ENCODE measurements at regions not wholly inside any gene's neighbourhood (a gene's known extent, or its start where the extent isn't known, plus 50 kb on each side); places are given as distances from the start of the nearest gene placed in this dataset.

DNA sequence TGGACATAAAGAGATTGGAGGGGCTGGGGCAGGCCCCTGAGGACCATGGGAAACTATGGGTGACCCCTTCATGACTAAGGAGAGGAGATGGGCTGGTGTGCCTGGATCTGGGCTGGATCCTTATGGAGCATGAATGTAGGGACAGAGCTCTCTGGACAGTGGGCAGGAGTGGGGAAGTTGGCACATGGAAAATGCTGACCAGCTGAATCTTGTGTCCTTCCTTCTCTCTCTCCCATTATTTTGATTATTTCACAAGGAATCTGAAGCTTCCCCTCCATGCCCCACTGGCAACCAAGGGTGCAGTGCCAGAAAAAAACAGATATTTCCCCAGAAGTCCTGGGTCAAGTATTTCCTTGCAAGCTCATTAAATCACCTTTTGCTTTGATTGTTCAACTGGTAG, 175.2 kb downstream of the DHX35 start:
- Histone ChIP-seq H4K91ac (replicated peaks; ENCODE audit: insufficient read length, low read length) (no peak overlapping the region), H2BK5ac (ENCODE audit: low read depth, low read length) (no peak overlapping the region), H3K23ac (ENCODE audit: insufficient read length) (no peak overlapping the region), H2AFZ (ENCODE audit: low read length) (no peak overlapping the region), H2BK15ac (ENCODE audit: low read length) (no peak overlapping the region), H3K79me1 (ENCODE audit: low read depth, low read length) (no peaks in the 10 kb centered on the region), H3K79me2 (ENCODE audit: control insufficient read depth in 1 of 2, insufficient read depth in 2 of 2, low read length in 2 of 2) (no peaks in the 10 kb centered on the region), H3K9me3 (ENCODE audit: insufficient read depth in 2 of 2, low read depth in 1 of 2, low read length in 1 of 2) (no peaks in the 10 kb centered on the region), H4K5ac (ENCODE audit: insufficient read length, low read depth, low read length) (no peak overlapping the region), H3K23me2 (ENCODE audit: low read depth, low read length) (no peaks in the 10 kb centered on the region), H4K20me1 (replicated peaks in 1 of 2; ENCODE audit: control insufficient read depth in 1 of 2, insufficient read depth in 2 of 2, low read length in 2 of 2) (no peaks in the 10 kb centered on the region), H3K4me2 (ENCODE audit: insufficient read depth in 1 of 2, low read depth in 2 of 2, low read length in 2 of 2) (no peak overlapping the region), H2BK120ac (replicated peaks; ENCODE audit: low read depth, low read length) (no peak overlapping the region), H2BK20ac (ENCODE audit: low read length) (no peak overlapping the region), H2AK5ac (ENCODE audit: low read depth, low read length) (no peak overlapping the region), H3K4me1 (replicated peaks in 1 of 4; ENCODE audit: control insufficient read depth in 3 of 4, insufficient read depth in 4 of 4, low read length in 3 of 4) (no peaks in the 10 kb centered on the region), H2BK12ac (ENCODE audit: low read depth, low read length) (no peak overlapping the region; the same call in 1 of the 2 replicates), H3K27ac (ENCODE audit: low read depth, low read length) (no peak overlapping the region), H3K9ac (replicated peaks in 1 of 4; ENCODE audit: extremely low read depth in 1 of 4, low read depth in 3 of 4, low read length in 3 of 4) (no peak overlapping the region), H3K4ac (replicated peaks; ENCODE audit: insufficient read length, low read depth, low read length) (no peak overlapping the region), H3K56ac (replicated peaks; ENCODE audit: insufficient read length, low read depth, low read length) (no peak overlapping the region), H3K27me3 (replicated peaks in 1 of 4; ENCODE audit: control insufficient read depth in 3 of 4, extremely low read depth in 1 of 4, insufficient read depth in 3 of 4, low read length in 3 of 4) (no peaks in the 10 kb centered on the region), H3K36me3 (ENCODE audit: control insufficient read depth in 2 of 4, insufficient read depth in 4 of 4, low read length in 3 of 4) (no peaks in the 10 kb centered on the region), H4K8ac (ENCODE audit: extremely low read depth, insufficient read depth, low read length) (no peak overlapping the region), H3K14ac (ENCODE audit: insufficient read length) (no peak overlapping the region), H3K18ac (ENCODE audit: extremely low read depth, low read length) (no peak overlapping the region), H3K4me3 (ENCODE audit: extremely low read depth in 1 of 4, insufficient read depth in 2 of 4, low read depth in 3 of 4, low read length in 4 of 4) (no peak overlapping the region)
- POLR2A ChIA-PET (ENCODE audit: partially characterized antibody) = no interaction called here
- DNase-seq (ENCODE audit: low read depth in 1 of 2, low spot score in 2 of 2) (no peak), FAIRE-seq (no peak)
- no peak for TF ChIP-seq CEBPB (IDR thresholded peaks at IDR 0.05; ENCODE audit: low read depth, low read length)
- TF ChIP-seq, protein P1, sequence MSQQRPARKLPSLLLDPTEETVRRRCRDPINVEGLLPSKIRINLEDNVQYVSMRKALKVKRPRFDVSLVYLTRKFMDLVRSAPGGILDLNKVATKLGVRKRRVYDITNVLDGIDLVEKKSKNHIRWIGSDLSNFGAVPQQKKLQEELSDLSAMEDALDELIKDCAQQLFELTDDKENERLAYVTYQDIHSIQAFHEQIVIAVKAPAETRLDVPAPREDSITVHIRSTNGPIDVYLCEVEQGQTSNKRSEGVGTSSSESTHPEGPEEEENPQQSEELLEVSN (IDR thresholded peaks at IDR 0.05) = no peak
- no peak for TF ChIP-seq SP1 (IDR thresholded peaks at IDR 0.05; ENCODE audit: low read depth, low read length)
- no peak for TF ChIP-seq TCF12 (IDR thresholded peaks at IDR 0.05; ENCODE audit: low read depth, low read length)
- no peak for TF ChIP-seq NANOG (IDR thresholded peaks at IDR 0.05; ENCODE audit: insufficient read depth, low read depth, low read length, poor library complexity, severe bottlenecking)
- no peak for TF ChIP-seq SIN3A (conservative IDR thresholded peaks at IDR 0.05 in 1 of 2, IDR thresholded peaks at IDR 0.05 in 1 of 2; ENCODE audit: low read depth in 1 of 2, low read length in 2 of 2)
- no peak for TF ChIP-seq KDM1A (IDR thresholded peaks at IDR 0.05; ENCODE audit: borderline replicate concordance, low read length)
- CTCF ChIA-PET (ENCODE audit: partially characterized antibody) = interaction anchor here (0.6 to 5.9 kb wide), 6 partner anchors 15 to 1816 kb away, joined by 3 to 41 read pairs (median 3); no protein-coding TSS in a partner anchor
